ENCODE measurements at regions not wholly inside any gene's neighbourhood (a gene's known extent, or its start where the extent isn't known, plus 50 kb on each side); places are given as distances from the start of the nearest gene placed in this dataset.

GRCh38 chr2:239756031-239756789 is 268.9 kb downstream of the NDUFA10 start:
- ChIA-PET CTCF (ENCODE audit: low intra/inter-chr PET ratio) (no interaction called here), POLR2A (no interaction called here)
- Histone ChIP-seq H3K9me3 (replicated peaks; ENCODE audit: control insufficient read depth, insufficient read depth, low read depth, low read length) (no peaks in the 10 kb centered on the region), H3K27me3 (ENCODE audit: control insufficient read depth in 2 of 2, insufficient read depth in 2 of 2, low read length in 2 of 2) (peaks cover 0 to 57% of the 10 kb centered on the region in 2 experiments; a peak in 2 of 5 replicates), H4K20me1 (replicated peaks; ENCODE audit: control insufficient read depth, insufficient read depth, low read length) (no peaks in the 10 kb centered on the region), H3K36me3 (ENCODE audit: control insufficient read depth, insufficient read depth, low read length) (no peaks in the 10 kb centered on the region), H3K79me2 (ENCODE audit: control insufficient read depth, insufficient read depth, low read length) (no peaks in the 10 kb centered on the region), H3K9me1 (ENCODE audit: control insufficient read depth, insufficient read depth, low read length) (no peaks in the 10 kb centered on the region), H3K27ac (ENCODE audit: extremely low read depth, low read depth, low read length) (no peak overlapping the region), H3K9ac (ENCODE audit: insufficient read depth in 1 of 2, low read depth in 2 of 2, low read length in 2 of 2) (no peak overlapping the region), H3K4me2 (ENCODE audit: insufficient read depth, low read length) (no peak overlapping the region), H3K4me1 (replicated peaks in 1 of 2; ENCODE audit: control insufficient read depth in 2 of 2, insufficient read depth in 2 of 2, low read length in 2 of 2) (no peaks in the 10 kb centered on the region; a peak in 1 of 5 replicates), H3K4me3 (no peak overlapping the region), H2AFZ (ENCODE audit: low read depth, low read length) (no peak overlapping the region)
- DNase-seq (ENCODE audit: extremely low read depth in 1 of 4, low spot score in 3 of 4) = no peak
- intact Hi-C loops (cut with micrococcal nuclease) = no loop called here
- WGBS (ENCODE audit: insufficient coverage, low coverage, missing lambda C conversion rate) = 0% methylated on average over 6 of the region's 10 CpGs
- TF ChIP-seq GATAD2B (IDR thresholded peaks at IDR 0.05; ENCODE audit: borderline replicate concordance) (no peak), RCOR1 (IDR thresholded peaks at IDR 0.05; ENCODE audit: borderline replicate concordance in 1 of 2, low read depth in 2 of 2, low read length in 2 of 2) (no peak), ZFP1 (CRISPR knock-in tag; IDR thresholded peaks at IDR 0.05) (no peak), ARID2 (IDR thresholded peaks at IDR 0.05) (no peak)
- FAIRE-seq = no peak
- ATAC-seq = no peak
- in situ Hi-C loops (cut with MboI) = no loop called here
- no TSS peak for BruUV-seq (replicated peaks)

GRCh38 chr2:239753401-239753837 is 271.7 kb downstream of the NDUFA10 start:
- no peaks in the 10 kb centered on the region for H3K36me3 ChIP-seq (ENCODE audit: control insufficient read depth, insufficient read depth, low read length)
- H4K20me1 ChIP-seq (replicated peaks; ENCODE audit: control insufficient read depth, insufficient read depth, low read length) = no peaks in the 10 kb centered on the region
- no peak overlapping the region for H3K4me2 ChIP-seq (ENCODE audit: insufficient read depth, low read length)
- H3K79me2 ChIP-seq (ENCODE audit: control insufficient read depth, insufficient read depth, low read length) = no peaks in the 10 kb centered on the region
- no CpG with 5 or more reads among the region's 14 CpGs for WGBS (ENCODE audit: insufficient coverage, low coverage, missing lambda C conversion rate)
- H3K4me1 ChIP-seq (replicated peaks in 1 of 2; ENCODE audit: control insufficient read depth in 2 of 2, insufficient read depth in 2 of 2, low read length in 2 of 2) = no peaks in the 10 kb centered on the region; a peak in 1 of 5 replicates
- intact Hi-C loops (cut with micrococcal nuclease) = no loop called here
- no peak overlapping the region for H3K4me3 ChIP-seq
- H3K9me1 ChIP-seq (ENCODE audit: control insufficient read depth, insufficient read depth, low read length) = no peaks in the 10 kb centered on the region
- TF ChIP-seq ELK3 (CRISPR knock-in tag; IDR thresholded peaks at IDR 0.05) = no peak
- no peak overlapping the region for H2AFZ ChIP-seq (ENCODE audit: low read depth, low read length)
- ChIA-PET POLR2A (no interaction called here), CTCF (ENCODE audit: low intra/inter-chr PET ratio) (no interaction called here)
- no peak for DNase-seq (ENCODE audit: extremely low read depth in 1 of 4, low spot score in 3 of 4)
- peaks cover 0 to 41% of the 10 kb centered on the region in 2 experiments; a peak in 2 of 5 replicates for H3K27me3 ChIP-seq (ENCODE audit: control insufficient read depth in 2 of 2, insufficient read depth in 2 of 2, low read length in 2 of 2)
- no peak for ATAC-seq
- in situ Hi-C loops (cut with MboI) = no loop called here
- H3K9ac ChIP-seq (ENCODE audit: insufficient read depth in 1 of 2, low read depth in 2 of 2, low read length in 2 of 2) = no peak overlapping the region
- H3K27ac ChIP-seq (ENCODE audit: extremely low read depth, low read depth, low read length) = no peak overlapping the region
- FAIRE-seq = no peak
- BruUV-seq (replicated peaks) = no TSS peak
- no peaks in the 10 kb centered on the region for H3K9me3 ChIP-seq (replicated peaks; ENCODE audit: control insufficient read depth, insufficient read depth, low read depth, low read length)
